ENCODE measurements at regions not wholly inside any gene's neighbourhood (a gene's known extent, or its start where the extent isn't known, plus 50 kb on each side); places are given as distances from the start of the nearest gene placed in this dataset.
"Not testable (repeated sequence)": the region's sequence is repeated elsewhere in the genome, so short reads cannot be mapped to it uniquely, and the experiment has no call there.

GRCh38 chr2:63712748-63713147 is 124.0 kb downstream of the MDH1 start:
- ChIA-PET POLR2A (interaction anchor here (0.6 kb wide), 1 partner anchor 101 kb away, joined by 3 read pairs; no protein-coding TSS in a partner anchor), CTCF (interaction anchor here (3.6 kb wide), 1 partner anchor 14 kb away, joined by 19 read pairs; no protein-coding TSS in a partner anchor)
- no peak overlapping the region for H3K4me3 ChIP-seq (ENCODE audit: low read depth, low read length)
- TF ChIP-seq CTCF (IDR thresholded peaks at IDR 0.05; ENCODE audit: insufficient read depth, low read length, missing control alignments) = no peak
- no peak for DNase-seq (ENCODE audit: low read depth, low spot score)

GRCh38 chr2:63716146-63716545 is 125.5 kb upstream of the UGP2 start:
- ChIA-PET POLR2A (no interaction called here), CTCF (interaction anchor here (0.9 to 1.5 kb wide), 3 partner anchors 17 to 145 kb away, joined by 3 to 6 read pairs (median 4); no protein-coding TSS in a partner anchor)
- no peak for TF ChIP-seq CTCF (IDR thresholded peaks at IDR 0.05; ENCODE audit: insufficient read depth, low read length, missing control alignments)
- DNase-seq (ENCODE audit: low read depth, low spot score) = no peak
- no peak overlapping the region for H3K4me3 ChIP-seq (ENCODE audit: low read depth, low read length)

GRCh38 chr2:63719052-63719451 is 122.6 kb upstream of the UGP2 start:
- ChIA-PET POLR2A (no interaction called here), CTCF (no interaction called here)
- no peak for TF ChIP-seq CTCF (IDR thresholded peaks at IDR 0.05; ENCODE audit: insufficient read depth, low read length, missing control alignments)
- no peak for DNase-seq (ENCODE audit: low read depth, low spot score)
- no peak overlapping the region for H3K4me3 ChIP-seq (ENCODE audit: low read depth, low read length)

- CTCF ChIA-PET = no interaction called here
Measured at GRCh38 chr2:63721082-63721424, 120.6 kb upstream of the UGP2 start.

GRCh38 chr2:63722284-63722683 is 119.4 kb upstream of the UGP2 start:
- POLR2A ChIA-PET; DNase-seq (ENCODE audit: low read depth, low spot score); CTCF ChIA-PET; H3K4me3 ChIP-seq (ENCODE audit: low read depth, low read length): not testable (repeated sequence)

More at GRCh38 chr2:63721082-63721424, 120.6 kb upstream of the UGP2 start:
- POLR2A ChIA-PET = interaction anchor here (1.0 kb wide), 1 partner anchor 22 kb away, joined by 3 read pairs; no protein-coding TSS in a partner anchor
- DNase-seq (ENCODE audit: low read depth, low spot score) = no peak
- no peak overlapping the region for H3K4me3 ChIP-seq (ENCODE audit: low read depth, low read length)
- TF ChIP-seq CTCF (IDR thresholded peaks at IDR 0.05; ENCODE audit: insufficient read depth, low read length, missing control alignments) = no peak

- no peak for TF ChIP-seq CTCF (IDR thresholded peaks at IDR 0.05; ENCODE audit: insufficient read depth, low read length, missing control alignments)
- CTCF ChIA-PET = interaction anchor here (0.9 to 1.3 kb wide), 3 partner anchors 25 to 157 kb away, joined by 3 read pairs; no protein-coding TSS in a partner anchor
- no peak overlapping the region for H3K4me3 ChIP-seq (ENCODE audit: low read depth, low read length)
- POLR2A ChIA-PET = no interaction called here
- DNase-seq (ENCODE audit: low read depth, low spot score) = no peak
Measured at GRCh38 chr2:63723709-63724108, 118.0 kb upstream of the UGP2 start.

GRCh38 chr2:63725212-63725611 is 116.5 kb upstream of the UGP2 start:
- H3K4me3 ChIP-seq (ENCODE audit: low read depth, low read length); POLR2A ChIA-PET; DNase-seq (ENCODE audit: low read depth, low spot score): not testable (repeated sequence)
- CTCF ChIA-PET = interaction anchor here (1.3 kb wide), 1 partner anchor 26 kb away, joined by 3 read pairs; no protein-coding TSS in a partner anchor

All from AG04449 (cell line).